ENCODE measurements at regions not wholly inside any gene's neighbourhood (a gene's known extent, or its start where the extent isn't known, plus 50 kb on each side); places are given as distances from the start of the nearest gene placed in this dataset.

DNA sequence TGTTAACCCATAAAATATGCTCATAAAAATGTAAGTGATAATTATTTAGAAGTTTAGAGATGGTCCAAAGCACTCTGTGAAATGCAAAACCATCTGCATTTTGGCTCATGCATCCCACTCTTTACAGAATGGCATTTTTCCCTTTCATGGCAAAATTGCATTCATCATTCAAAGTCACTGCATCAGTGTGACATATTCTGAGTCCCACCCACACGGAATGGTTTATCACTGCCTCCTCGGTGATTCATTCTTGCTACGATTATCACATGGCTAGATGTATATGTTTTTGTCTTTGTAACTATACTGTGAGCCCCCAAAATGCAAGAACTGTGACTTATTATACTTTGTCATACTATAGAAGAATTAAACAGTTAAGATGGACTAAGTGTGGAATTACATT is 293.0 kb downstream of the LRATD1 start:
- H3K4me1 ChIP-seq (ENCODE audit: insufficient read depth): no peaks in the 10 kb centered on the region
- H3K9me3 ChIP-seq: no peaks in the 10 kb centered on the region
- DNase-seq: no peak
- H3K27ac ChIP-seq: no peak overlapping the region
- TF ChIP-seq EP300 (IDR thresholded peaks at IDR 0.05) (no peak), POLR2A (IDR thresholded peaks at IDR 0.05) (no peak)
- TF ChIP-seq, protein P1, sequence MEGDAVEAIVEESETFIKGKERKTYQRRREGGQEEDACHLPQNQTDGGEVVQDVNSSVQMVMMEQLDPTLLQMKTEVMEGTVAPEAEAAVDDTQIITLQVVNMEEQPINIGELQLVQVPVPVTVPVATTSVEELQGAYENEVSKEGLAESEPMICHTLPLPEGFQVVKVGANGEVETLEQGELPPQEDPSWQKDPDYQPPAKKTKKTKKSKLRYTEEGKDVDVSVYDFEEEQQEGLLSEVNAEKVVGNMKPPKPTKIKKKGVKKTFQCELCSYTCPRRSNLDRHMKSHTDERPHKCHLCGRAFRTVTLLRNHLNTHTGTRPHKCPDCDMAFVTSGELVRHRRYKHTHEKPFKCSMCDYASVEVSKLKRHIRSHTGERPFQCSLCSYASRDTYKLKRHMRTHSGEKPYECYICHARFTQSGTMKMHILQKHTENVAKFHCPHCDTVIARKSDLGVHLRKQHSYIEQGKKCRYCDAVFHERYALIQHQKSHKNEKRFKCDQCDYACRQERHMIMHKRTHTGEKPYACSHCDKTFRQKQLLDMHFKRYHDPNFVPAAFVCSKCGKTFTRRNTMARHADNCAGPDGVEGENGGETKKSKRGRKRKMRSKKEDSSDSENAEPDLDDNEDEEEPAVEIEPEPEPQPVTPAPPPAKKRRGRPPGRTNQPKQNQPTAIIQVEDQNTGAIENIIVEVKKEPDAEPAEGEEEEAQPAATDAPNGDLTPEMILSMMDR (IDR thresholded peaks at IDR 0.05): no peak
- intact Hi-C loops (cut with DNase I): no loop called here
- no peaks in the 10 kb centered on the region for H3K27me3 ChIP-seq
- 88 to 90% (median 88%) methylated on average over 3 of the region's 3 CpGs for WGBS, 3 donors
- H3K36me3 ChIP-seq: no peaks in the 10 kb centered on the region
- H3K4me3 ChIP-seq: no peak overlapping the region

- no peaks in the 10 kb centered on the region for H3K36me3 ChIP-seq
- H3K27me3 ChIP-seq: no peaks in the 10 kb centered on the region
- no peak overlapping the region for H3K4me3 ChIP-seq
- DNase-seq: no peak
- no peaks in the 10 kb centered on the region for H3K4me1 ChIP-seq (ENCODE audit: insufficient read depth)
- TF ChIP-seq POLR2A (IDR thresholded peaks at IDR 0.05) (no peak), EP300 (IDR thresholded peaks at IDR 0.05) (no peak)
- no peaks in the 10 kb centered on the region for H3K9me3 ChIP-seq
- 71 to 87% (median 80%) methylated on average over 5 of the region's 5 CpGs for WGBS, 3 donors
- intact Hi-C loops (cut with DNase I): no loop called here
- H3K27ac ChIP-seq: no peak overlapping the region
These were observed 294.6 kb downstream of the LRATD1 start for GRCh38 chr2:14927021-14927564.

DNA sequence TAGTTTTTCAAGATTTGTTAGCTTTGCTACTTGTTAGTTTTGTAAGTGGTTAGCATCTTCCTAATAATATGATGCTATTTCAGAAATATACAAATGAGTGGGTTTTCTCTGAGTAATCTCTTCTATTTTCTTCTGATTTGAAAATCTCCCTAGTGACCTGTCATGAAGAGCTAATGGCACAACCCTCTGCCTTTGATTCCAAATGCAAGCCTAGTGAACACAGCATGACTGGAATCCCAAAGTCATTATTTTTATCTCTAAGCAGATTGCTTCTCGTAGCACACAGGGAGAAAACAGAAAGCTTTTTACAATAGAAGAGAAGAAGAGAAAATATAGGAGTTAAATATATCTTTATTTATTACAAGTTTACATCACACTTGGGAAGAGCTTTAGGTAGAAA is 295.5 kb downstream of the LRATD1 start:
- Histone ChIP-seq H3K36me3 (no peaks in the 10 kb centered on the region), H3K9me3 (no peaks in the 10 kb centered on the region), H3K4me3 (no peak overlapping the region), H3K27ac (no peak overlapping the region), H3K27me3 (no peaks in the 10 kb centered on the region), H3K4me1 (ENCODE audit: insufficient read depth) (no peaks in the 10 kb centered on the region)
- 58 to 63% (median 60%) methylated on average over 1 of the region's 1 CpG for WGBS, 3 donors
- TF ChIP-seq POLR2A (IDR thresholded peaks at IDR 0.05) (no peak), EP300 (IDR thresholded peaks at IDR 0.05) (no peak)
- TF ChIP-seq, protein P1 (IDR thresholded peaks at IDR 0.05): no peak
- intact Hi-C loops (cut with DNase I): no loop called here
- no peak for DNase-seq

GRCh38 chr2:14930441-14930840 is 297.9 kb downstream of the LRATD1 start:
- Histone ChIP-seq H3K36me3 (no peaks in the 10 kb centered on the region), H3K4me3 (no peak overlapping the region), H3K27me3 (no peaks in the 10 kb centered on the region), H3K9me3 (no peaks in the 10 kb centered on the region), H3K27ac (no peak overlapping the region), H3K4me1 (ENCODE audit: insufficient read depth) (no peaks in the 10 kb centered on the region)
- no peak for DNase-seq
- TF ChIP-seq EP300 (IDR thresholded peaks at IDR 0.05) (no peak), POLR2A (IDR thresholded peaks at IDR 0.05) (no peak)
- TF ChIP-seq, protein P1 (IDR thresholded peaks at IDR 0.05): no peak
- intact Hi-C loops (cut with DNase I): no loop called here
- whole genome bisulfite sequencing, 3 donors: 94 to 99% (median 95%) methylated on average over 2 of the region's 2 CpGs

DNA sequence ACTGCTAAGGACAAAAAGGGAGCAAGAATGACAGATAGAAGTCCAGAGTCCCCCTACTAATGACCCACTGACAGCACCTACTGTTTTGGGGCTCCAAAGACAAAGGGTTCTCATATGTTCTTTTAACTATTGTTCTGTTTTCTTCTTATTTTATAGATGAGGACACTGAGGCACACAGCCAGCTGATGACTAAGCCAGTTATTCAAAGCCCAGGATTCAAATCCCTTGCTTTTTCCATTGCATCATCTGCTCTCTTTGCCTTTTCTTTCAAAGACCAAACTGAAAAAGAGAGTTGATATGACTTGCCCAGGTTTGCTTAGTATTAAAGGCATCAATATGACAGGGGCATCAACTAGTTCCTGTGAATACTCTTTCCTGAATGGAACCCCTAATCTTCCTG is 299.8 kb downstream of the LRATD1 start:
- H3K4me3 ChIP-seq: no peak overlapping the region
- intact Hi-C loops (cut with DNase I): no loop called here
- no peak for TF ChIP-seq POLR2A (IDR thresholded peaks at IDR 0.05)
- TF ChIP-seq, protein P1 (IDR thresholded peaks at IDR 0.05): no peak
- TF ChIP-seq EP300 (IDR thresholded peaks at IDR 0.05): no peak
- H3K9me3 ChIP-seq: no peaks in the 10 kb centered on the region
- no peaks in the 10 kb centered on the region for H3K36me3 ChIP-seq
- H3K4me1 ChIP-seq (ENCODE audit: insufficient read depth): no peaks in the 10 kb centered on the region
- H3K27ac ChIP-seq: no peak overlapping the region
- H3K27me3 ChIP-seq: no peaks in the 10 kb centered on the region
- no peak for DNase-seq

Data from ovary (tissue), 7 donors.